Heart left ventricle (tissue), 16 donors: ENCODE measurements at regions not wholly inside any gene's neighbourhood (a gene's known extent, or its start where the extent isn't known, plus 50 kb on each side); places are given as distances from the start of the nearest gene placed in this dataset.

Experiments used
- ATAC-seq, 4 donors: fragments of 200-7000 bp; cut with Tn5 transposase; one replicate each; pipeline ENCODE4 v1.9.1; 2020 to 2022; ENCODE audit warnings: moderate library complexity in 4 of 4, mild to moderate bottlenecking in 3 of 4, moderate number of reproducible peaks in 1 of 4
- DNase-seq, 5 donors: peaks; one replicate each; pipeline ENCODE4 v3.0.0-alpha.2; 2020
- H3K27ac ChIP-seq, 12 donors: fragments of 200-600 bp; sonication (generic) in 4 of 12; one replicate each; pipeline versions ENCODE4 v1.5.0 to v1.8.0; 2016 to 2022; ENCODE audit warnings: mild to moderate bottlenecking in 2 of 12
- H3K27me3 ChIP-seq, 9 donors: fragments of 200-600 bp; sonication (generic) in 2 of 9; one replicate each; pipeline versions ENCODE4 v1.5.1 to v1.8.0; 2016 to 2022; ENCODE audit warnings: mild to moderate bottlenecking in 3 of 9
- H3K36me3 ChIP-seq, 9 donors: fragments of 200-600 bp; sonication (generic) in 2 of 9; one replicate each; pipeline versions ENCODE4 v1.5.0 to v1.8.0; 2018 to 2022; ENCODE audit warnings: mild to moderate bottlenecking in 2 of 9
- H3K4me1 ChIP-seq, 12 donors: fragments of 200-600 bp; sonication (generic) in 4 of 12; one replicate each; pipeline versions ENCODE4 v1.5.0 to v1.8.0; 2016 to 2022; ENCODE audit warnings: mild to moderate bottlenecking in 3 of 12
- H3K4me3 ChIP-seq, 12 donors: fragments of 200-600 bp; sonication (generic) in 4 of 12; one replicate each; pipeline versions ENCODE4 v1.5.0 to v1.8.0; 2017 to 2022; ENCODE audit warnings: mild to moderate bottlenecking in 9 of 12, moderate library complexity in 4 of 12
- H3K9me3 ChIP-seq, 12 donors: fragments of 200-600 bp; sonication (generic) in 4 of 12; one replicate each; pipeline versions ENCODE4 v1.5.0 to v1.8.0; 2016 to 2022; ENCODE audit warnings: mild to moderate bottlenecking in 1 of 12
- CTCF ChIP-seq, 12 donors: fragments of 200-600 bp; sonication (generic) in 4 of 12; IDR thresholded peaks; one replicate each; pipeline versions ENCODE4 v1.5.0 to v1.8.0; 2018 to 2022; ENCODE audit warnings: antibody characterized with exemption in 12 of 12, mild to moderate bottlenecking in 5 of 12
- POLR2A ChIP-seq, 2 donors: fragments of 450-650 bp; IDR thresholded peaks; one replicate each; pipeline ENCODE4 v1.6.1; 2017; ENCODE audit warnings: antibody characterized with exemption in 2 of 2, mild to moderate bottlenecking in 2 of 2, moderate library complexity in 2 of 2
- WGBS, 4 donors: extraction: QIAGEN DNeasy Blood & Tissue Kit in 2 of 4; methylation state at CpG; one replicate each; pipeline versions ENCODE4 v1.1.5 to v1.1.7; 2013 to 2018; 5-methylcytosine and 5-hydroxymethylcytosine counted together
- intact Hi-C, 10 donors: fragments of 100-400 bp; cut with DNase I; formaldehyde crosslinking; loops; one replicate each; pipeline versions ENCODE4 v1.11.1 to v1.14.2; 2022
- donor health status: ischemic (EF 13 %, LVEDD 7.1; RV severe dilation, severe dysfunction).
- donor health status: healthy with polysubstance abuse.
- donor health status: DM: no; HTN: yes; CAD: no.
- donor health status: DM: no; HTN: no; CAD: no.
- donor health status: ischemic (EF 25% LVEDD 6.9; RV normal size, moderate dysfunction).
- donor health status: ischemic (EF 25% LVEDD 5.7; RV mildly dilated, moderate dysfunction).
- donor health status: healthy.
- donor health status: DM: yes; HTN: yes; CAD: no.
- donor health status: ischemic (EF 35%, LVEDD 5.7; RV mildly dilated, moderate dysfunction).
- donor health status: nonischemic (EF 11% LVEDD 7.7; RV severe dilation, severe dysfunction).
- donor health status: DM: yes; HTN: yes; CAD: no.
- donor health status: PGD.
- donor health status: ischemic (EF 29% LVEDD 5.4; RV normal size, mild dysfunction).
- donor health status: nonischemic (EF 23%, LVEDD 6.1; RV moderate dilation, normal function).

- WGBS, 4 donors = 64 to 71% (median 68%) methylated on average over 2 of the region's 2 CpGs
- intact Hi-C loops = no loop called here
- Histone ChIP-seq H3K4me3 (no peak overlapping the region), H3K36me3 (no peaks in the 10 kb centered on the region), H3K27ac (no peak overlapping the region), H3K4me1 (no peaks in the 10 kb centered on the region), H3K9me3 (no peaks in the 10 kb centered on the region), H3K27me3 (no peaks in the 10 kb centered on the region)
- TF ChIP-seq CTCF (IDR thresholded peaks at IDR 0.05) (no peak), POLR2A (IDR thresholded peaks at IDR 0.05) (no peak)
- DNase-seq = no peak
- ATAC-seq = no peak
These were observed 166.4 kb downstream of the DMRT2 start for GRCh38 chr9:1216532-1216931.

GRCh38 chr9:1217076-1217475 lies 166.9 kb downstream of the DMRT2 start:
- ATAC-seq (no peak), DNase-seq (no peak)
- no peak overlapping the region for H3K4me3 ChIP-seq
- no peak overlapping the region for H3K27ac ChIP-seq
- 50 to 63% (median 59%) methylated on average over 5 of the region's 5 CpGs for WGBS, 4 donors
- no peaks in the 10 kb centered on the region for H3K27me3 ChIP-seq
- no peaks in the 10 kb centered on the region for H3K36me3 ChIP-seq
- no peaks in the 10 kb centered on the region for H3K9me3 ChIP-seq
- intact Hi-C loops = no loop called here
- H3K4me1 ChIP-seq = no peaks in the 10 kb centered on the region
- TF ChIP-seq POLR2A (IDR thresholded peaks at IDR 0.05) (no peak), CTCF (IDR thresholded peaks at IDR 0.05) (no peak)

DNA sequence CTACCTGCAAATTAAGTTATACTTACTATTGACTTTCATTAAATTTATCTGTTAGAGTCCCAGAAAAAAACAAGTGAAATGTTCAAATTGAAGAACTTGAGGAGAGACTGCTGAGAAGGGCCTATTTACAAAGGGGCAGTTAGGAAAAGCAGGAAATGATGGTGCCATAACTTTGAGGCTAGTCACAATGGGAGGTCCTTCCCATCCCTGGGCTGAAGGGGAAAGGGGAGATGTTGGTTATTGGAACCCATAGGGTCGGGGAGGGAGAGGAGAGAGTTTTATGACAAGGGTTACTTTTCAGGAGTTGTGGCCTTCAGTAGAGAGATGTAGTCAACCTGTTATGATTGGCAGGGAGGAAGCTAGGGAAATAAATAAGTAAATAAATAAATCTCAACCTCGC lies 169.1 kb downstream of the DMRT2 start:
- 57 to 66% (median 59%) methylated on average over 2 of the region's 2 CpGs for WGBS, 4 donors

GRCh38 chr9:1221298-1221697 lies 171.1 kb downstream of the DMRT2 start:
- Histone ChIP-seq H3K27me3 (no peaks in the 10 kb centered on the region), H3K4me3 (no peak overlapping the region), H3K27ac (no peak overlapping the region), H3K36me3 (no peaks in the 10 kb centered on the region), H3K9me3 (no peaks in the 10 kb centered on the region), H3K4me1 (no peaks in the 10 kb centered on the region)
- no peak for TF ChIP-seq CTCF (IDR thresholded peaks at IDR 0.05)
- intact Hi-C loops = no loop called here
- DNase-seq = no peak
- WGBS, 4 donors = 87 to 92% (median 89%) methylated on average over 7 of the region's 7 CpGs
- ATAC-seq = no peak

More for the DNA sequence above, 169.1 kb downstream of the DMRT2 start:
- ATAC-seq = no peak
- Histone ChIP-seq H3K36me3 (no peaks in the 10 kb centered on the region), H3K27ac (no peak overlapping the region), H3K9me3 (no peaks in the 10 kb centered on the region), H3K4me1 (no peaks in the 10 kb centered on the region), H3K27me3 (no peaks in the 10 kb centered on the region), H3K4me3 (no peak overlapping the region)
- DNase-seq = no peak
- intact Hi-C loops = no loop called here
- no peak for TF ChIP-seq POLR2A (IDR thresholded peaks at IDR 0.05)
- TF ChIP-seq CTCF (IDR thresholded peaks at IDR 0.05) = no peak
